ENCODE measurements at regions not wholly inside any gene's neighbourhood (a gene's known extent, or its start where the extent isn't known, plus 50 kb on each side); places are given as distances from the start of the nearest gene placed in this dataset.

DNA sequence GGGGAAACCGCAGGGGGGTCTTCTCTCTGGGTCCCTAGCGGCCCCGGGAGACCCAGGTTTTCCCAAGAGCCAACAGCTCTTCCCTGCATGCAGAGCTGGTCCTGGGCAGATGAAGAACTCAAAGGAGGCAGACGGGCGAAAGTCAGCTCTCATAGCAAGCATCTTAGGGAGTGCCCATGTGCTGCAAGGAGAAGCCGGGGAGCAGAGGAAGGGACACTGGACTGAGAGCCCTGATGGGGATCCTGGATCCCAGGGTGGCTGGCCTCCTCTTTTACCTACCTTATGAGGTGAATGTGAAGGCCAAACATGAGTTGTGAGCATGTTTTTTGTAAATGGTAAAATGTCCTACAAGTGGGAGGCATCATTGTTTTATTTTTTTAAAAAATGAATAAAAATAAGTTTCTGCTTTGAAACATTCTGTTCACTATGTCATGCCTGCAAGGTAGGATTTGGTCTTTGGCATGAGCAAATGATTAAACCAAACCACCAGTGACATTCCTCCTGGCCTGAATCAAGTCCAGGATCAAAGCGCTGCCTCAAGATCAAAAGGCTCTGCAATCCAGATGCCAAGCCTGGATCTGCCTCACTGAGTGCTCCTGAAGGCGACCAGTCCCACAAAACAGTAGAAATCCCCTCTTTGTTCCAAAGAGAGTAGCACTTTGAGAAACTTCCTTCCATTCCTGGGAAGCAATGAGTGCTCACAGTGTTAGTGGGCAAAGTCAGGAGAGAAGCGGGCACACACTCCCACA lies 92.2 kb upstream of the SERP2 start:
- no peak for TF ChIP-seq EP300 (IDR thresholded peaks at IDR 0.05; ENCODE audit: borderline replicate concordance)
- no peak for TF ChIP-seq CEBPB (IDR thresholded peaks at IDR 0.05)
- no peak for TF ChIP-seq RAD21 (IDR thresholded peaks at IDR 0.05; ENCODE audit: low read depth)
- TF ChIP-seq ZBTB7A (IDR thresholded peaks at IDR 0.05; ENCODE audit: low read depth): no peak
- TF ChIP-seq FOXM1 (IDR thresholded peaks at IDR 0.05; ENCODE audit: borderline replicate concordance, low read depth): no peak
- TF ChIP-seq, protein P1, sequence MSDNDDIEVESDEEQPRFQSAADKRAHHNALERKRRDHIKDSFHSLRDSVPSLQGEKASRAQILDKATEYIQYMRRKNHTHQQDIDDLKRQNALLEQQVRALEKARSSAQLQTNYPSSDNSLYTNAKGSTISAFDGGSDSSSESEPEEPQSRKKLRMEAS (IDR thresholded peaks at IDR 0.05): no peak
- TF ChIP-seq, protein P2, sequence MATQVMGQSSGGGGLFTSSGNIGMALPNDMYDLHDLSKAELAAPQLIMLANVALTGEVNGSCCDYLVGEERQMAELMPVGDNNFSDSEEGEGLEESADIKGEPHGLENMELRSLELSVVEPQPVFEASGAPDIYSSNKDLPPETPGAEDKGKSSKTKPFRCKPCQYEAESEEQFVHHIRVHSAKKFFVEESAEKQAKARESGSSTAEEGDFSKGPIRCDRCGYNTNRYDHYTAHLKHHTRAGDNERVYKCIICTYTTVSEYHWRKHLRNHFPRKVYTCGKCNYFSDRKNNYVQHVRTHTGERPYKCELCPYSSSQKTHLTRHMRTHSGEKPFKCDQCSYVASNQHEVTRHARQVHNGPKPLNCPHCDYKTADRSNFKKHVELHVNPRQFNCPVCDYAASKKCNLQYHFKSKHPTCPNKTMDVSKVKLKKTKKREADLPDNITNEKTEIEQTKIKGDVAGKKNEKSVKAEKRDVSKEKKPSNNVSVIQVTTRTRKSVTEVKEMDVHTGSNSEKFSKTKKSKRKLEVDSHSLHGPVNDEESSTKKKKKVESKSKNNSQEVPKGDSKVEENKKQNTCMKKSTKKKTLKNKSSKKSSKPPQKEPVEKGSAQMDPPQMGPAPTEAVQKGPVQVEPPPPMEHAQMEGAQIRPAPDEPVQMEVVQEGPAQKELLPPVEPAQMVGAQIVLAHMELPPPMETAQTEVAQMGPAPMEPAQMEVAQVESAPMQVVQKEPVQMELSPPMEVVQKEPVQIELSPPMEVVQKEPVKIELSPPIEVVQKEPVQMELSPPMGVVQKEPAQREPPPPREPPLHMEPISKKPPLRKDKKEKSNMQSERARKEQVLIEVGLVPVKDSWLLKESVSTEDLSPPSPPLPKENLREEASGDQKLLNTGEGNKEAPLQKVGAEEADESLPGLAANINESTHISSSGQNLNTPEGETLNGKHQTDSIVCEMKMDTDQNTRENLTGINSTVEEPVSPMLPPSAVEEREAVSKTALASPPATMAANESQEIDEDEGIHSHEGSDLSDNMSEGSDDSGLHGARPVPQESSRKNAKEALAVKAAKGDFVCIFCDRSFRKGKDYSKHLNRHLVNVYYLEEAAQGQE (IDR thresholded peaks at IDR 0.05; ENCODE audit: low read depth): no peak
- no peak for TF ChIP-seq YY1 (IDR thresholded peaks at IDR 0.05; ENCODE audit: low read depth)
- TF ChIP-seq TAF1 (IDR thresholded peaks at IDR 0.05; ENCODE audit: low read depth): no peak
- TF ChIP-seq TEAD4 (IDR thresholded peaks at IDR 0.05): no peak
- TF ChIP-seq TCF12 (IDR thresholded peaks at IDR 0.05; ENCODE audit: low read depth): no peak
